ENCODE measurements at regions not wholly inside any gene's neighbourhood (a gene's known extent, or its start where the extent isn't known, plus 50 kb on each side); places are given as distances from the start of the nearest gene placed in this dataset.

GRCh38 chr22:19576460-19577421, 52.5 kb upstream of the CLDN5 start (continued):
- TF ChIP-seq ZNF518B (CRISPR knock-in tag; IDR thresholded peaks at IDR 0.05), result no peak
- no peak for TF ChIP-seq SRSF9 (IDR thresholded peaks at IDR 0.05; ENCODE audit: borderline replicate concordance, low read depth, low read length)
- no peak for TF ChIP-seq ZFP1 (CRISPR knock-in tag; IDR thresholded peaks at IDR 0.05)
- no peak for TF ChIP-seq HNRNPL (IDR thresholded peaks at IDR 0.05; ENCODE audit: low read depth, low read length)
- TF ChIP-seq TSC22D4 (tag; IDR thresholded peaks at IDR 0.05), result no peak
- no peak for TF ChIP-seq RBM34 (IDR thresholded peaks at IDR 0.05; ENCODE audit: borderline replicate concordance, insufficient read depth, low read length)
- no peak for TF ChIP-seq ZNF133 (CRISPR knock-in tag; IDR thresholded peaks at IDR 0.05)
- TF ChIP-seq ZHX1 (conservative IDR thresholded peaks at IDR 0.05; ENCODE audit: low read length), result 0 out of 2 replicates have a peak, but pooled peaks have one; percentile 18
- no peak for TF ChIP-seq THRA (IDR thresholded peaks at IDR 0.05)
- no peak for TF ChIP-seq ZNF143 (CRISPR knock-in tag; IDR thresholded peaks at IDR 0.05)
- TF ChIP-seq SAFB2 (IDR thresholded peaks at IDR 0.05; ENCODE audit: borderline replicate concordance, low read depth, low read length, severe bottlenecking), result no peak
- TF ChIP-seq E2F8 (IDR thresholded peaks at IDR 0.05; ENCODE audit: low read depth, partially characterized antibody), result no peak
- TF ChIP-seq SREBF2 (CRISPR knock-in tag; IDR thresholded peaks at IDR 0.05), result no peak
- peak; percentile 8; the same call in 1 of the 2 replicates for TF ChIP-seq EHMT2 (IDR thresholded peaks at IDR 0.05)
- TF ChIP-seq TAF9B (IDR thresholded peaks at IDR 0.05; ENCODE audit: partially characterized antibody), result no peak
- TF ChIP-seq CGGBP1 (CRISPR knock-in tag; IDR thresholded peaks at IDR 0.05), result no peak
- TF ChIP-seq ZNF212 (CRISPR knock-in tag; IDR thresholded peaks at IDR 0.05), result no peak
